Activated CD8-positive, alpha-beta T cell treated with anti-CD3 and anti-CD28 coated beads for 36 hours (primary cell): ENCODE measurements at regions not wholly inside any gene's neighbourhood (a gene's known extent, or its start where the extent isn't known, plus 50 kb on each side); places are given as distances from the start of the nearest gene placed in this dataset.
"Not testable (repeated sequence)": the region's sequence is repeated elsewhere in the genome, so short reads cannot be mapped to it uniquely, and the experiment has no call there.

ENCODE experiments used
- ATAC-seq: fragments of 200-7000 bp; cut with Tn5 transposase; one replicate; pipeline ENCODE4 v1.10.0; 2021; ENCODE audit warnings: mild to moderate bottlenecking, moderate library complexity
- CTCF ChIA-PET: fragments of 350-600 bp; sonication (Branson Sonifier 250); formaldehyde crosslinking; loops from one replicate; lab custom pipeline; 2021; ENCODE audit warnings: antibody characterized with exemption; lab: Charles Lee
- POLR2A ChIA-PET: fragments of 350-600 bp; sonication (Branson Sonifier 250); formaldehyde crosslinking; loops from one replicate; lab custom pipeline; 2021; ENCODE audit warnings: antibody characterized with exemption; lab: Charles Lee
- DNase-seq: peaks from one replicate; pipeline ENCODE4 v3.0.0-alpha.2; 2020
- H3K27ac Mint-ChIP-seq: one replicate; pipeline ENCODE4 v1.8.0; 2021; ENCODE audit warnings: mild to moderate bottlenecking, mixed read lengths
- H3K27me3 Mint-ChIP-seq: one replicate; pipeline ENCODE4 v1.8.0; 2021; ENCODE audit warnings: mixed read lengths
- H3K36me3 Mint-ChIP-seq: one replicate; pipeline ENCODE4 v1.8.0; 2021; ENCODE audit warnings: low read depth, mixed read lengths
- H3K4me1 Mint-ChIP-seq: one replicate; pipeline ENCODE4 v1.8.0; 2021; ENCODE audit warnings: low read depth, mixed read lengths
- H3K4me3 Mint-ChIP-seq: one replicate; pipeline ENCODE4 v1.8.0; 2021; ENCODE audit warnings: mild to moderate bottlenecking, moderate library complexity, mixed read lengths
- H3K9me3 Mint-ChIP-seq: one replicate; pipeline ENCODE4 v1.8.0; 2021; ENCODE audit warnings: mixed read lengths
- CTCF ChIP-seq: fragments of 200-600 bp; IDR thresholded peaks from one replicate; pipeline ENCODE4 v1.8.0; 2022; ENCODE audit warnings: antibody characterized with exemption, mild to moderate bottlenecking
- intact Hi-C: fragments of 100-400 bp; cut with micrococcal nuclease; formaldehyde crosslinking; loops from one replicate; pipeline ENCODE4 v1.10.0; 2022

GRCh38 chr10:2782950-2783349, 284.4 kb upstream of the PFKP start:
- DNase-seq (no peak), ATAC-seq (no peak)
- no peak overlapping the region for H3K4me3 Mint-ChIP-seq
- H3K36me3 Mint-ChIP-seq = no peaks in the 10 kb centered on the region
- no peak for TF ChIP-seq CTCF
- no peak overlapping the region for H3K27ac Mint-ChIP-seq
- CTCF ChIA-PET = no interaction called here
- POLR2A ChIA-PET = no interaction called here
- H3K27me3 Mint-ChIP-seq = peaks cover 7% of the 10 kb centered on the region
- H3K4me1 Mint-ChIP-seq = no peaks in the 10 kb centered on the region
- no peaks in the 10 kb centered on the region for H3K9me3 Mint-ChIP-seq
- intact Hi-C loops = no loop called here

GRCh38 chr10:2782265-2782664, 285.1 kb upstream of the PFKP start:
- CTCF ChIA-PET = interaction anchor here (0.5 kb wide), 1 partner anchor 1272 kb away, joined by 3 read pairs; no protein-coding TSS in a partner anchor
- Mint-ChIP-seq H3K27me3 (peaks cover 7% of the 10 kb centered on the region), H3K4me1 (no peaks in the 10 kb centered on the region), H3K4me3 (no peak overlapping the region), H3K36me3 (no peaks in the 10 kb centered on the region), H3K27ac (no peak overlapping the region), H3K9me3 (no peaks in the 10 kb centered on the region)
- DNase-seq (no peak), ATAC-seq (no peak)
- POLR2A ChIA-PET = no interaction called here
- TF ChIP-seq CTCF = no peak
- intact Hi-C loops = no loop called here

- DNase-seq (no peak), ATAC-seq (no peak)
- TF ChIP-seq CTCF = no peak
- Mint-ChIP-seq H3K27ac (no peak overlapping the region), H3K9me3 (no peaks in the 10 kb centered on the region), H3K4me3 (no peak overlapping the region), H3K4me1 (no peaks in the 10 kb centered on the region), H3K27me3 (peaks cover 3% of the 10 kb centered on the region), H3K36me3 (no peaks in the 10 kb centered on the region)
- intact Hi-C loops = no loop called here
- POLR2A ChIA-PET = no interaction called here
- CTCF ChIA-PET = no interaction called here
Measured at GRCh38 chr10:2777666-2778355, 289.5 kb upstream of the PFKP start.

DNA sequence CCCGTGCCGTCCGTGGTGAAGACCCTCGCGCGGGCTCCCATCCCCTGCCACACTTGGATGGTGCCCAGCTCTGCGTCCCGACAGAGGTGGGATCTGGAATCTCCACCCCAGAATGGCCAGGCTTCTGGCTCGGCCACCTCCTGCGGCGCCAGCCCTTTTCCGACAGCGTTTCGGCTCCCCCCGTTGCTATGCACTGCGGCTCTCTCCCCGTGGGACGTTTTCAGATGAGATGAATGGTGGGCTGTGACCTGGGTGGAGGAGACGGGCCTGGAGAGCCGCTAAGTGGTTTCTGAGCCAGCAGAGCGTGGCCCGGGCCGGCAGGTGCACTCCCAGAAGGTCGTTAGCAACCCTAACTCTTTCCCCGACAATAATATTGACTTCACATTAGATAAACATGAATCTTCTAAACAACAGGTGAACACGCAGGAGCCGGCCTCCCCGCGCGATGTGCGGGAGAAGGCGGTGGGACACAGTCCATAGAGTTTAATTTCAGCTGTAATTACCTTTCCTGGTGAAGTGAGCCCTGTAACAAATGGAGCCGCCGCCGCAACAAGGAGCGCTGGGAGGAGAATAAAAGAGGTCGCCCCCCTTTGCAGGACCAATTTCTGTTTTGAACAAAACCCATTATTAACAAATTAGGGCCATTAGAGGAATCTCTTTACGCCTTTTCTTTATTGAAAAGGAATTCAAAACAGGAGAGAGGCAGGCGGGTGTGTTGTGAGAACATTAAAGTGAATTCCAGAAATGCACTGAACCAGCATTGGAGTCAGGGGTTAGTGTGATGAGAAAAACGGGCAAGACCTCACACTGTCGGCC, 294.3 kb upstream of the PFKP start:
- CTCF ChIA-PET = no interaction called here
- no peaks in the 10 kb centered on the region for H3K4me1 Mint-ChIP-seq
- no peak overlapping the region for H3K27ac Mint-ChIP-seq
- H3K36me3 Mint-ChIP-seq = no peaks in the 10 kb centered on the region
- POLR2A ChIA-PET = no interaction called here
- no peak for ATAC-seq
- no peak for DNase-seq
- intact Hi-C loops = no loop called here
- TF ChIP-seq CTCF = no peak
- H3K9me3 Mint-ChIP-seq = no peaks in the 10 kb centered on the region
- peaks cover 1% of the 10 kb centered on the region for H3K27me3 Mint-ChIP-seq
- H3K4me3 Mint-ChIP-seq = no peak overlapping the region

DNA sequence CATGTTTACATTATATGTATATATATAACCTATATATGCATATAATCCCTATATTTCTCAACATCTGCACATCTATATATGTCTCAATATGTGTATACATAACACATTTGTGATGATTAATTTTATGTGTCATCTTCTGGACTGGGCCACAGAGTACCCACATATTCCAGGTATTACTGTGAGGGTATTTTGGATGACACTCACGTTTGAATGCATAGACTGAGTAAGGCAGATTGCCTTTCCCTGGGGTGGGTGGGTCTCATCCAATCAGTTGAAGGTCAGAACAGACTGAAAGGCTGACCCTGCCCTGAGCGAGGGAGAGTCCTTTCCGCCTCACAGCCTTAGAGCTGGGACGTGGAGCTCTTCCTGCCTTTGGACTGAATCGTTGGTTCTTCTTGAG, 295.2 kb upstream of the PFKP start:
- Mint-ChIP-seq H3K9me3 (no peaks in the 10 kb centered on the region), H3K27ac (no peak overlapping the region), H3K4me1 (no peaks in the 10 kb centered on the region), H3K4me3 (no peak overlapping the region), H3K27me3 (peaks cover 1% of the 10 kb centered on the region), H3K36me3 (no peaks in the 10 kb centered on the region)
- ChIA-PET POLR2A (no interaction called here), CTCF (no interaction called here)
- no peak for ATAC-seq
- no peak for TF ChIP-seq CTCF
- intact Hi-C loops = no loop called here
- DNase-seq = no peak

- H3K4me3 Mint-ChIP-seq, H3K9me3 Mint-ChIP-seq, CTCF ChIA-PET, DNase-seq, H3K27ac Mint-ChIP-seq, ATAC-seq, POLR2A ChIA-PET, H3K36me3 Mint-ChIP-seq, H3K4me1 Mint-ChIP-seq, intact Hi-C loops, H3K27me3 Mint-ChIP-seq: not testable (repeated sequence)
Measured at GRCh38 chr10:2767293-2767692, 300.1 kb upstream of the PFKP start.
